OCI-LY1 (cell line): ENCODE measurements at regions not wholly inside any gene's neighbourhood (a gene's known extent, or its start where the extent isn't known, plus 50 kb on each side); places are given as distances from the start of the nearest gene placed in this dataset.

Experiments used
- H2AFZ ChIP-seq: fragments of 200-600 bp; sonication (generic), shearing (Covaris generic); 2 replicates; pipeline ENCODE4 v1.6.0; 2014; ENCODE audit warnings: antibody characterized with exemption, mild to moderate bottlenecking, low read length
- H3F3A ChIP-seq: fragments of 200-600 bp; sonication (generic), shearing (Covaris generic); 2 replicates; pipeline ENCODE4 v1.6.0; 2014; ENCODE audit warnings: mild to moderate bottlenecking, antibody characterized with exemption, low read length, moderate library complexity; ENCODE audit not compliant: insufficient read depth
- H3K27ac ChIP-seq: fragments of 200-600 bp; sonication (generic); 2 replicates; pipeline ENCODE4 v1.5.1; 2014; ENCODE audit warnings: low read length, mixed run types, mild to moderate bottlenecking, low read depth; ENCODE audit not compliant: poor library complexity, severe bottlenecking
- H3K27me3 ChIP-seq: fragments of 200-600 bp; sonication (generic); 2 replicates; pipeline ENCODE4 v1.6.0; 2014; ENCODE audit warnings: antibody characterized with exemption, mild to moderate bottlenecking, low read length, moderate library complexity; ENCODE audit not compliant: insufficient read depth
- H3K36me3 ChIP-seq: fragments of 200-600 bp; sonication (generic); 2 replicates; pipeline ENCODE4 v1.6.1; 2014; ENCODE audit warnings: mild to moderate bottlenecking, antibody characterized with exemption, low read length, moderate library complexity, mixed read lengths; ENCODE audit not compliant: insufficient read depth
- H3K4me1 ChIP-seq: fragments of 200-600 bp; sonication (generic); 2 replicates; pipeline ENCODE4 v1.5.1; 2014; ENCODE audit warnings: mild to moderate bottlenecking, low read length, moderate library complexity; ENCODE audit not compliant: insufficient read depth, severe bottlenecking
- H3K4me2 ChIP-seq: fragments of 200-600 bp; sonication (generic), shearing (Covaris generic); 2 replicates; pipeline ENCODE4 v1.6.1; 2014; ENCODE audit warnings: low read length
- H3K4me3 ChIP-seq: fragments of 200-600 bp; sonication (generic); 2 replicates; pipeline ENCODE4 v1.5.1; 2014; ENCODE audit warnings: low read length, low read depth, mild to moderate bottlenecking, mixed read lengths; ENCODE audit not compliant: poor library complexity, severe bottlenecking
- H3K79me2 ChIP-seq: fragments of 200-600 bp; shearing (Covaris generic); 2 replicates; pipeline ENCODE4 v1.6.1; 2016; ENCODE audit warnings: mixed run types, low read length, mixed read lengths; ENCODE audit not compliant: insufficient read depth
- H3K9ac ChIP-seq: fragments of 200-600 bp; sonication (generic), shearing (Covaris generic); 2 replicates; pipeline ENCODE4 v1.6.1; 2014; ENCODE audit warnings: mild to moderate bottlenecking, low read length, mixed read lengths
- H3K9me2 ChIP-seq: fragments of 200-600 bp; sonication (generic), shearing (Covaris generic); 2 replicates; pipeline ENCODE4 v1.6.1; 2014; ENCODE audit warnings: low read depth, mild to moderate bottlenecking, low read length, mixed read lengths
- H3K9me3 ChIP-seq: fragments of 200-600 bp; shearing (Covaris generic); 2 replicates; pipeline ENCODE4 v1.6.1; 2014; ENCODE audit warnings: low read length, mixed read lengths
- H4K20me1 ChIP-seq: fragments of 200-600 bp; sonication (generic), shearing (Covaris generic); 2 replicates; pipeline ENCODE4 v1.6.0; 2016; ENCODE audit warnings: mild to moderate bottlenecking, low read length; ENCODE audit not compliant: insufficient read depth
- CTCF ChIP-seq: fragments of 200-600 bp; sonication (generic), shearing (Covaris generic); IDR thresholded peaks from 2 replicates; pipeline ENCODE4 v1.5.1; 2017; ENCODE audit warnings: mild to moderate bottlenecking, antibody characterized with exemption, low read length, moderate library complexity, mixed read lengths
- EZH2 ChIP-seq: fragments of 200-600 bp; sonication (generic), shearing (Covaris generic); IDR thresholded peaks from 2 replicates; pipeline ENCODE4 v1.8.0; 2017; ENCODE audit warnings: borderline replicate concordance, mixed run types, mild to moderate bottlenecking, antibody characterized with exemption, low read length, moderate library complexity, mixed read lengths

GRCh38 chr7:155969192-155969929 lies 157.1 kb upstream of the SHH start:
- no peaks in the 10 kb centered on the region for H3F3A ChIP-seq

GRCh38 chr7:155965010-155965409 lies 152.7 kb upstream of the SHH start:
- no peak overlapping the region for H3K4me2 ChIP-seq
- peaks cover 24% of the 10 kb centered on the region; the same call in 1 of the 2 replicates for H3K27me3 ChIP-seq
- TF ChIP-seq CTCF, result no peak
- TF ChIP-seq EZH2, result no peak
- no peak overlapping the region for H3K9ac ChIP-seq
- H2AFZ ChIP-seq, result no peak overlapping the region
- H3K9me2 ChIP-seq, result no peaks in the 10 kb centered on the region
- no peaks in the 10 kb centered on the region for H3K4me1 ChIP-seq
- no peaks in the 10 kb centered on the region for H3K9me3 ChIP-seq
- H3K36me3 ChIP-seq, result no peaks in the 10 kb centered on the region
- H3F3A ChIP-seq, result no peaks in the 10 kb centered on the region
- H3K27ac ChIP-seq, result no peak overlapping the region
- no peaks in the 10 kb centered on the region for H3K79me2 ChIP-seq
- no peak overlapping the region for H3K4me3 ChIP-seq
- H4K20me1 ChIP-seq, result no peaks in the 10 kb centered on the region

More at GRCh38 chr7:155969192-155969929, 157.1 kb upstream of the SHH start:
- no peaks in the 10 kb centered on the region for H3K4me1 ChIP-seq
- no peak overlapping the region for H3K4me3 ChIP-seq
- peaks cover 7% of the 10 kb centered on the region; the same call in 1 of the 2 replicates for H3K27me3 ChIP-seq
- no peak for TF ChIP-seq EZH2
- no peak for TF ChIP-seq CTCF
- H3K27ac ChIP-seq, result no peak overlapping the region
- no peaks in the 10 kb centered on the region for H3K79me2 ChIP-seq
- no peaks in the 10 kb centered on the region for H3K36me3 ChIP-seq
- H3K4me2 ChIP-seq, result no peak overlapping the region
- H3K9ac ChIP-seq, result no peak overlapping the region
- H3K9me2 ChIP-seq, result no peaks in the 10 kb centered on the region
- no peaks in the 10 kb centered on the region for H3K9me3 ChIP-seq
- H2AFZ ChIP-seq, result no peak overlapping the region
- H4K20me1 ChIP-seq, result no peaks in the 10 kb centered on the region

GRCh38 chr7:155964543-155964942 lies 152.3 kb upstream of the SHH start:
- no peaks in the 10 kb centered on the region for H4K20me1 ChIP-seq
- H3K79me2 ChIP-seq, result no peaks in the 10 kb centered on the region
- H3K4me2 ChIP-seq, result no peak overlapping the region
- no peak overlapping the region for H3K4me3 ChIP-seq
- H3K4me1 ChIP-seq, result no peaks in the 10 kb centered on the region
- no peaks in the 10 kb centered on the region for H3K36me3 ChIP-seq
- H3K27me3 ChIP-seq, result peaks cover 24% of the 10 kb centered on the region; the same call in 1 of the 2 replicates
- H3F3A ChIP-seq, result no peaks in the 10 kb centered on the region
- TF ChIP-seq CTCF (no peak), EZH2 (no peak)
- no peaks in the 10 kb centered on the region for H3K9me2 ChIP-seq
- no peak overlapping the region for H3K27ac ChIP-seq
- H2AFZ ChIP-seq, result no peak overlapping the region
- H3K9ac ChIP-seq, result no peak overlapping the region
- no peaks in the 10 kb centered on the region for H3K9me3 ChIP-seq
